Transverse colon (tissue), 4 donors: ENCODE measurements at regions not wholly inside any gene's neighbourhood (a gene's known extent, or its start where the extent isn't known, plus 50 kb on each side); places are given as distances from the start of the nearest gene placed in this dataset.
A peak's percentile ranks its signal among the peaks of the same experiment; 100 is the strongest.
"Not testable (repeated sequence)": the region's sequence is repeated elsewhere in the genome, so short reads cannot be mapped to it uniquely, and the experiment has no call there.

Source experiments
- DNase-seq: peaks from one replicate; pipeline ENCODE4 v3.0.0-alpha.2; 2019
- H3K27ac ChIP-seq, 4 donors: fragments of 200-600 bp; sonication (generic); 2 replicates each; pipeline ENCODE4 v1.5.1; 2016 to 2018; ENCODE audit warnings: inconsistent platforms in 4 of 4
- H3K27me3 ChIP-seq: fragments of 200-600 bp; sonication (generic); 2 replicates; pipeline ENCODE4 v1.5.1; 2017; ENCODE audit warnings: inconsistent platforms
- H3K36me3 ChIP-seq, 4 donors: fragments of 200-600 bp; sonication (generic); 2 replicates each; pipeline ENCODE4 v1.5.1; 2017 to 2019; ENCODE audit warnings: inconsistent platforms in 4 of 4
- H3K4me1 ChIP-seq, 4 donors: fragments of 200-600 bp; sonication (generic); 2 replicates each; pipeline ENCODE4 v1.5.1; 2017 to 2020; ENCODE audit warnings: inconsistent platforms in 4 of 4
- H3K4me3 ChIP-seq, 4 donors: fragments of 200-600 bp; sonication (generic); 1 replicate in 1 of 4; 2 replicates in 3 of 4; pipeline versions ENCODE4 v1.5.1 to v1.6.1; 2017 to 2019; ENCODE audit warnings: inconsistent platforms in 4 of 4
- H3K9me3 ChIP-seq, 2 donors: fragments of 200-600 bp; sonication (generic); 2 replicates each; pipeline ENCODE4 v1.5.1; 2017 to 2019; ENCODE audit warnings: inconsistent platforms in 2 of 2
- EP300 ChIP-seq: sonication (generic); formaldehyde crosslinking; IDR thresholded peaks from one replicate; pipeline ENCODE4 v1.6.1; 2017; ENCODE audit warnings: antibody characterized with exemption, low read depth
- POLR2A ChIP-seq: fragments of 450-650 bp; IDR thresholded peaks from one replicate; pipeline ENCODE4 v1.6.1; 2016; ENCODE audit warnings: antibody characterized with exemption, mild to moderate bottlenecking, moderate library complexity
- POLR2AphosphoS5 ChIP-seq, 3 donors: sonication (generic); formaldehyde crosslinking; IDR thresholded peaks; one replicate each; pipeline ENCODE4 v1.6.1; 2016; ENCODE audit warnings: antibody characterized with exemption in 3 of 3
- WGBS, 2 donors: methylation state at CpG; one replicate each; pipeline ENCODE4 v1.1.5; 2018; ENCODE audit warnings: low coverage in 1 of 2; 5-methylcytosine and 5-hydroxymethylcytosine counted together
- in situ Hi-C, 4 donors: fragments of 200-750 bp; cut with MboI; loops; one replicate each; pipeline versions ENCODE4 v1.15.0 to v1.15.1; 2017; ENCODE audit warnings: low sequenced_read_pairs in 3 of 4, low pct_ligation_motif_present in 1 of 4, low pct_unique_long_range_greater_than_20kb in 1 of 4
- intact Hi-C: fragments of 100-400 bp; cut with DNase I; formaldehyde crosslinking; loops from one replicate; pipeline ENCODE4 v1.15.1; 2023; ENCODE audit warnings: low total_unique reads
- TF ChIP-seq, protein P1 (sequence below), 5 experiments: fragments of 200-600 bp in 3 of 5; fragments of 450-650 bp in 2 of 5; sonication (generic) in 3 of 5; IDR thresholded peaks; 1 replicate in 2 of 5; 2 replicates in 3 of 5; pipeline ENCODE4 v1.5.1; 2016 to 2017; ENCODE audit warnings: antibody characterized with exemption in 5 of 5, inconsistent platforms in 3 of 5, mild to moderate bottlenecking in 2 of 5, moderate library complexity in 1 of 5

DNA sequence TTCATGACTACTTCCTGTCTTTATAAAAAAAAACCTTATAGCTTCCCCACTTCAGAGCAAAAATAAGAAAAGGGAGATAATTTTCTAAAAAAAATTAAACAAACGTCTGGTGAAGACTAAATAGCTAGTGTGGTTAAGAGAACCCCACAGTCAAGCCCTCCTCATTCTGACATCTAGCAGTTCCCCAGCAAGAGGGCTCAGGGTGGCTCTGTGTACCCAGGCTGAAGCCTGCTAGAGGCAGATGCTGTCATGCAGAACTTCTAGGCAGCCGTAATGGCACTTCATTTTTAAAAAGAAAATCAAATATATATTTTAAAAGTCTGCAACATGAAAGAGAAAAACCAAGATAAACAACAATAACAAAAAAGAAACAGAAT, 223.1 kb upstream of the KLF14 start:
- H3K36me3 ChIP-seq = peaks cover 0 to 5% (median 0%) of the 10 kb centered on the region in 4 donors
- H3K4me3 ChIP-seq = no peak overlapping the region
- peak overlapping the region in 2 of 4 donors; percentile 23 to 48 for H3K27ac ChIP-seq
- no peaks in the 10 kb centered on the region for H3K27me3 ChIP-seq
- H3K4me1 ChIP-seq = peaks cover 11 to 53% (median 25%) of the 10 kb centered on the region in 4 donors
- in situ Hi-C loops = no loop called here
- no peak for DNase-seq
- 44 to 47% methylated on average over 2 of the region's 2 CpGs for WGBS, 2 donors
- TF ChIP-seq POLR2AphosphoS5 (IDR thresholded peaks at IDR 0.05) = no peak
- TF ChIP-seq POLR2A = no peak
- TF ChIP-seq, protein P1, sequence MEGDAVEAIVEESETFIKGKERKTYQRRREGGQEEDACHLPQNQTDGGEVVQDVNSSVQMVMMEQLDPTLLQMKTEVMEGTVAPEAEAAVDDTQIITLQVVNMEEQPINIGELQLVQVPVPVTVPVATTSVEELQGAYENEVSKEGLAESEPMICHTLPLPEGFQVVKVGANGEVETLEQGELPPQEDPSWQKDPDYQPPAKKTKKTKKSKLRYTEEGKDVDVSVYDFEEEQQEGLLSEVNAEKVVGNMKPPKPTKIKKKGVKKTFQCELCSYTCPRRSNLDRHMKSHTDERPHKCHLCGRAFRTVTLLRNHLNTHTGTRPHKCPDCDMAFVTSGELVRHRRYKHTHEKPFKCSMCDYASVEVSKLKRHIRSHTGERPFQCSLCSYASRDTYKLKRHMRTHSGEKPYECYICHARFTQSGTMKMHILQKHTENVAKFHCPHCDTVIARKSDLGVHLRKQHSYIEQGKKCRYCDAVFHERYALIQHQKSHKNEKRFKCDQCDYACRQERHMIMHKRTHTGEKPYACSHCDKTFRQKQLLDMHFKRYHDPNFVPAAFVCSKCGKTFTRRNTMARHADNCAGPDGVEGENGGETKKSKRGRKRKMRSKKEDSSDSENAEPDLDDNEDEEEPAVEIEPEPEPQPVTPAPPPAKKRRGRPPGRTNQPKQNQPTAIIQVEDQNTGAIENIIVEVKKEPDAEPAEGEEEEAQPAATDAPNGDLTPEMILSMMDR (IDR thresholded peaks at IDR 0.05) = no peak
- TF ChIP-seq EP300 = no peak
- intact Hi-C loops = no loop called here
- H3K9me3 ChIP-seq = no peaks in the 10 kb centered on the region

DNA sequence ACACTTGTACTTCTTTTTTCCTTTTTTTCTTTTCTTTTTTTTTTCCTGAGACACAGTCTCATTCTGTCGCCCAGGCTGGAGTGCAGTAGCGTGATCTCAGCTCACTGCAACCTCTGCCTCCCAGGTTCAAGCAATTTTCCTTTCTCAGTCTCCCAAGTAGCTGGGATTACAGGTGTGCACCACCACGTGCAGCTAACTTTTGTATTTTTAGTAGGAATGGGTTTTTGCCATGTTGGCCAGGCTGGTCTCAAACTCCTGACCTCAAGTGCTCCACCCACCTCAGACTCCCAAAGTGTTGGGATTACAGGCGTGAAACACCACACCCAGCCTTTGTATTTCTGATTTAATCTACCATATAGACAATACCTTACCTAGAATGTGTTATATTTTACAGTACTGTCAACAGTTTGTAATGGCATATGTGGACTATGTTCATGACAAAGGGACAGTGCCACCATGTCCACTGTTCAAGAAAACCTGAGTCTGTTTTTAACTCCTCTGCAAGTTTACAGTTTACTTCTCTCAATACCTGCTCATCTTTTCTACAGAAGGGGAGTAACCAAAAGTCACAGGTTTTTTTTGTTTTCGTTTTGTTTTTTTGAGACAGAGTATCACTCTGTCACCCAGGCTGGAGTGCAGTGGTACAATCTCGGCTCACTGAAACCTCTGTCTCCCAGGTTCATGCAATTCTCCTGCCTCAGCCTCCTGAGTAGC, 223.9 kb upstream of the KLF14 start:
- H3K27me3 ChIP-seq, intact Hi-C loops, H3K4me3 ChIP-seq, DNase-seq, H3K36me3 ChIP-seq, H3K27ac ChIP-seq, in situ Hi-C loops, H3K9me3 ChIP-seq: not testable (repeated sequence)
- 64 to 82% methylated on average over 5 to 6 of the region's 6 CpGs for WGBS, 2 donors
- peaks cover 8 to 51% (median 24%) of the 10 kb centered on the region in 4 donors for H3K4me1 ChIP-seq

DNA sequence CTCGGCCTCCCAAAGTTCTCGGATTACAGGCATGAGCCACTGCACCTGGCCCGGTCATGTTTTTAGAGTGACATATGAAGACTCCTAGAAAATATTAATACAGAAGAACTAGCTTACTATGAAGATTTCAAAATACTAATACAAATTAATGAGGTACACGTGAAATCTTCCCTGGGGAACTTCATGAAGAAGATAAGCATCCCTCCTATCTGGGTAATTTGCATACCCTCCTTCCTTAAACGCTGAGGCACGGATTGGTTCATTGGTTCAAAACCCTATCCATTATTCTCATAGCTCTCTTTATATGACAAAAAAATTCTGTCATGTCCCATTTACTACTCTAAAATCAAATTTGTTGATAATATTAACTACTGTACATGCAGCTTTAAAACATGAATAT, 224.8 kb upstream of the KLF14 start:
- intact Hi-C loops = no loop called here
- DNase-seq = no peak
- TF ChIP-seq POLR2AphosphoS5 (IDR thresholded peaks at IDR 0.05) (no peak), EP300 (no peak), POLR2A (no peak)
- TF ChIP-seq, protein P1 (IDR thresholded peaks at IDR 0.05) = no peak
- no peak overlapping the region for H3K4me3 ChIP-seq
- no peaks in the 10 kb centered on the region for H3K27me3 ChIP-seq
- H3K27ac ChIP-seq = no peak overlapping the region
- peaks cover 8 to 51% (median 24%) of the 10 kb centered on the region in 4 donors for H3K4me1 ChIP-seq
- no peaks in the 10 kb centered on the region for H3K9me3 ChIP-seq
- WGBS, 2 donors = 69 to 76% methylated on average over 5 to 6 of the region's 6 CpGs
- in situ Hi-C loops = no loop called here
- peaks cover 0 to 5% (median 0%) of the 10 kb centered on the region in 4 donors for H3K36me3 ChIP-seq

DNA sequence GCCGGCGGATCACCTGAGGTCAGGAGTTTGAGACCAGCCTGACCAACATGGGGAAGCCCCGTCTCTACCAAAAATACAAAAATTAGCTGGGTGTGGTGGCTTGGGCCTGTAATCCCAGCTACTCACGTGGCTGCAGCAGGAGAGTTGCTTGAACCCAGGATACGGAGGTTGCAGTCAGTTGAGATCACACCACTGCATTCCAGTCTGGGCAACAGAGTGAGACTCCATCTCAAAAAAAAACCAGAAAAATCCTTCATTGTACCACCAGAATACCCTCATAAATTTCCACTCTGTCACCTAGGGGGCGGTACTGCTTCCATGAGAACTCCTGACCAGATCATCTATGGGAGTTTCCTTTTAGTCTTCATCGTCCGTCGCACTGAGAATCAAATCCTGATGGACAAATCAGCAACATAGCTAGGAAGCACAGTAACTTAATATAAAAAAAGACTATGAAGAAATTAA, 225.8 kb upstream of the KLF14 start:
- intact Hi-C loops (no loop called here), in situ Hi-C loops (no loop called here)
- Histone ChIP-seq H3K27me3 (no peaks in the 10 kb centered on the region), H3K36me3 (peaks cover 0 to 6% (median 3%) of the 10 kb centered on the region in 4 donors), H3K4me3 (peak overlapping the region in 1 of 4 donors; percentile 5), H3K27ac (peak overlapping the region; percentile 36 to 73 (median 52)), H3K4me1 (peaks cover 8 to 51% (median 24%) of the 10 kb centered on the region in 4 donors), H3K9me3 (no peaks in the 10 kb centered on the region)
- TF ChIP-seq EP300 = no peak
- TF ChIP-seq, protein P1 (IDR thresholded peaks at IDR 0.05) = peak in 4 of 5 experiments; percentile 13 to 21 (median 16)
- DNase-seq = no peak
- WGBS, 2 donors = 71 to 78% methylated on average over 3 to 9 of the region's 9 CpGs
